KMS-11 (cell line): ENCODE measurements at regions not wholly inside any gene's neighbourhood (a gene's known extent, or its start where the extent isn't known, plus 50 kb on each side); places are given as distances from the start of the nearest gene placed in this dataset.

Experiments
- H2AFZ ChIP-seq: fragments of 200-600 bp; sonication (generic); 2 replicates; pipeline ENCODE4 v1.6.1; 2016; ENCODE audit warnings: antibody characterized with exemption, mixed run types, low read depth
- H3K27ac ChIP-seq: fragments of 200-600 bp; sonication (generic); 2 replicates; pipeline ENCODE4 v1.6.1; 2016; ENCODE audit warnings: mild to moderate bottlenecking, mixed run types
- H3K27me3 ChIP-seq: fragments of 200-600 bp; sonication (generic); 2 replicates; pipeline ENCODE4 v1.6.1; 2017; ENCODE audit warnings: mild to moderate bottlenecking, low read depth, mixed run types, moderate library complexity; ENCODE audit not compliant: insufficient read depth
- H3K36me3 ChIP-seq: fragments of 200-600 bp; sonication (generic); 2 replicates; pipeline ENCODE4 v1.6.1; 2017; ENCODE audit warnings: mild to moderate bottlenecking, mixed run types; ENCODE audit not compliant: insufficient read depth
- H3K4me1 ChIP-seq: fragments of 200-600 bp; sonication (generic); 2 replicates; pipeline ENCODE4 v1.6.1; 2016; ENCODE audit warnings: mild to moderate bottlenecking, low read depth, mixed run types; ENCODE audit not compliant: poor library complexity, severe bottlenecking
- H3K4me2 ChIP-seq: fragments of 200-600 bp; sonication (generic); 2 replicates; pipeline ENCODE4 v1.7.0; 2016; ENCODE audit warnings: mild to moderate bottlenecking, mixed run types
- H3K4me3 ChIP-seq: fragments of 200-600 bp; sonication (generic); IDR thresholded peaks from 2 replicates; pipeline ENCODE4 v1.6.1; 2017; ENCODE audit warnings: low read depth, low read length, mixed read lengths; ENCODE audit not compliant: insufficient read depth
- H3K79me2 ChIP-seq: fragments of 200-600 bp; sonication (generic); 2 replicates; pipeline ENCODE4 v1.6.1; 2016; ENCODE audit warnings: low read depth, mixed run types; ENCODE audit not compliant: insufficient read depth
- H3K9ac ChIP-seq: fragments of 200-600 bp; sonication (generic); 2 replicates; pipeline ENCODE4 v1.6.1; 2016; ENCODE audit warnings: mild to moderate bottlenecking, mixed run types
- H4K20me1 ChIP-seq: fragments of 200-600 bp; sonication (generic); 2 replicates; pipeline ENCODE4 v1.6.1; 2016; ENCODE audit warnings: mild to moderate bottlenecking, mixed run types; ENCODE audit not compliant: insufficient read depth
- TF ChIP-seq, protein P1 (sequence below): fragments of 200-600 bp; sonication (generic); conservative IDR thresholded peaks from 2 replicates; pipeline ENCODE4 v1.6.1; 2017; ENCODE audit warnings: low read depth, mild to moderate bottlenecking, antibody characterized with exemption, low read length, moderate library complexity, mixed read lengths

DNA sequence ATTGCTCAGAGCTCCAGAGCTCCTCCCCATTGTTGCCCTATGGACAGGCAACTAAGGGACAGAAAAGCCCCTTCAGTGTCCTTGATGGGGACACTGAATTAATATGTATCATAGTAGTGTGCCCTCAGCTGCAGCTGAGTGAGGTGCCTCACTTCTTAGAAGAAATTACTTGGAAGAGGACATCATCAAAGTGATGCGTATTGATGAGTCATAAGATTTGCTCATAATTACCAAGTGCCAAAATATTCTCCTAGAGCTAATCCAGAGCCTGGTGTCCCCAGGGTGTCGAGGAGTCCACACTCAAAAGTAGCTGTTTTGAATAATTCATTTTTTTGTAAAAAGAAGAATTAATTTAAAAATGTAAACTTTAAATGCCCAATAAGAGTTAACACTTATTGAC lies 200.7 kb upstream of the SEMA6D start:
- Histone ChIP-seq H3K4me3 (no peak overlapping the region), H2AFZ (no peak overlapping the region), H3K9ac (no peak overlapping the region), H3K27ac (no peak overlapping the region), H3K27me3 (no peaks in the 10 kb centered on the region), H4K20me1 (no peaks in the 10 kb centered on the region), H3K4me2 (no peak overlapping the region), H3K36me3 (no peaks in the 10 kb centered on the region), H3K4me1 (no peaks in the 10 kb centered on the region), H3K79me2 (no peaks in the 10 kb centered on the region)
- TF ChIP-seq, protein P1, sequence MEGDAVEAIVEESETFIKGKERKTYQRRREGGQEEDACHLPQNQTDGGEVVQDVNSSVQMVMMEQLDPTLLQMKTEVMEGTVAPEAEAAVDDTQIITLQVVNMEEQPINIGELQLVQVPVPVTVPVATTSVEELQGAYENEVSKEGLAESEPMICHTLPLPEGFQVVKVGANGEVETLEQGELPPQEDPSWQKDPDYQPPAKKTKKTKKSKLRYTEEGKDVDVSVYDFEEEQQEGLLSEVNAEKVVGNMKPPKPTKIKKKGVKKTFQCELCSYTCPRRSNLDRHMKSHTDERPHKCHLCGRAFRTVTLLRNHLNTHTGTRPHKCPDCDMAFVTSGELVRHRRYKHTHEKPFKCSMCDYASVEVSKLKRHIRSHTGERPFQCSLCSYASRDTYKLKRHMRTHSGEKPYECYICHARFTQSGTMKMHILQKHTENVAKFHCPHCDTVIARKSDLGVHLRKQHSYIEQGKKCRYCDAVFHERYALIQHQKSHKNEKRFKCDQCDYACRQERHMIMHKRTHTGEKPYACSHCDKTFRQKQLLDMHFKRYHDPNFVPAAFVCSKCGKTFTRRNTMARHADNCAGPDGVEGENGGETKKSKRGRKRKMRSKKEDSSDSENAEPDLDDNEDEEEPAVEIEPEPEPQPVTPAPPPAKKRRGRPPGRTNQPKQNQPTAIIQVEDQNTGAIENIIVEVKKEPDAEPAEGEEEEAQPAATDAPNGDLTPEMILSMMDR, result no peak

DNA sequence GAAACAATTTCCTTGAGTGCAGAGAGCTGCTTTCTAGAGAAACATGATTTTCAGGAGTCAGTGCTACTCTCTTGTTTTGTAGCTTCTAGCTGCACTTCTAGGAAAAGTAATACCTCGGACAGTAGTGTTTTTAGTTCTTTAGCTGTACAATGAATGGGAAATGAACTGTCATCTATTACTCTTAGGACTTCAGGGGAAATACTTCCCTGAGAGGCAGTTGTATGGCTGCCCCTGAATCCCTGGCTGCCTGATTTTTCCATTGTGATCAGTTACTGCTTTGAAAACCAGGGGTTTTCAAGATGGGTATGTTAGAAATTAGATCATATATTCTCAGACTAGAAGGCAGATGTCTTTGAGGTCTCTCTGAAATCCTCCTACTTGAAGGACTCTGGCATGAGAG lies 200.3 kb upstream of the SEMA6D start:
- Histone ChIP-seq H3K4me2 (no peak overlapping the region), H2AFZ (no peak overlapping the region), H3K79me2 (no peaks in the 10 kb centered on the region), H4K20me1 (no peaks in the 10 kb centered on the region), H3K36me3 (no peaks in the 10 kb centered on the region), H3K27ac (no peak overlapping the region), H3K4me3 (no peak overlapping the region), H3K4me1 (no peaks in the 10 kb centered on the region), H3K27me3 (no peaks in the 10 kb centered on the region), H3K9ac (no peak overlapping the region)
- TF ChIP-seq, protein P1, result no peak

DNA sequence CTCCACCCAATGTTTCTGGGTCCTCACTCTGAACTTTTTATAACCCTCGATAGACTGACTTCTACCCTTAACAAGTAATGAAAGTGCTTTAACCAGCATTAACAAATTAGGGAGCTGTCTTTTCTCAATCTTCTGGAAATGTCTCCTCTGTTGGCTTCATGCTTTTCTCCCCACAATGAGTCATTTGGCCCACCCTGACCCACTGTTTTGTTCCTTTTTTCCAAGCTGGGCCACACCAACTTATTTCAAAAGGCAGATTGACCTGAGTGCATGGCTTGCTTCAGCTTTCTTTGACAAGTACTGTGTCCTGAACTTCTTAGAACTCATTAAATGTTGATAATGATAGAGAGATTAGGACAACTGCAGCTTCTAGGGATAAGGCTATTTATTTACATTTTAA lies 199.6 kb upstream of the SEMA6D start:
- Histone ChIP-seq H3K9ac (no peak overlapping the region), H3K27me3 (no peaks in the 10 kb centered on the region), H3K27ac (no peak overlapping the region), H3K4me2 (no peak overlapping the region), H3K79me2 (no peaks in the 10 kb centered on the region), H3K4me3 (no peak overlapping the region), H4K20me1 (no peaks in the 10 kb centered on the region), H3K4me1 (no peaks in the 10 kb centered on the region), H2AFZ (no peak overlapping the region), H3K36me3 (no peaks in the 10 kb centered on the region)
- TF ChIP-seq, protein P1, result no peak

DNA sequence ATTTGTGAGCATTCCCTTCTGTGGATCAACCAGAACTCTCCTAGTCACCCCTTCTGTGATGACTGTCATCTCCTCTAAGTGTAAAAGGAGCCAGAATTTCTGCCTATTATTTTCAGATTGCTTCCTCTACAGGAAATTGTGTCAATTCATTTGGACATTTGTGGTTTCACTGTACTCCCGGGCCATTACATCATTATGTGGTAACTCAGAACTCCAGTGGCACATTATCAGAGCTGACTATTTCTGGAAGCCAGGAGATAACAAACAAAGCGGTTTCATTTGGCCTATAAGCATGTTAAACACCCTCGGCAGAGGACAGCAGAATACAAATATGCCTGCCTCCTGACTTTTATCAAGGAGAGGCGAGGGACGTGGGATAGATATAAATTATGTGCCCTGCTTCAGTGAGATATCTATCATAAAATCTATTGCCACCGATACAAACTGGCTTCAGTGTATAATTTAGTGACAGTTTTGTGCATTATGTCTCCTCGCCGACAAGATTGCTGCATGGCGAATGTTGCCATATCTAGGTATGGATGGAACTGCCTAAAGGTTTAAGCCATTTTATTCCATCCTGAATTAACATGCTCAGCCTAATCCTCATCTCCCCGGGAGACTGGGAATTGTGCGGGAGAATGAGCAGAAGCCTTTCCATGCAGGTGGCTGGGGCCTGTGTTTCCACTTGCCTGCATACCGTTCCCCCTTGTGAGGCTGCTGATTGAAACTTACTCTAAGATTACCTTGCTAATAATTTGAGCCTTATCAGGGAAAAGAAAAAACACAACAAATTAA lies 193.4 kb upstream of the SEMA6D start:
- H3K4me1 ChIP-seq, result peaks cover 38% of the 10 kb centered on the region
- no peak overlapping the region for H3K27ac ChIP-seq
- H3K79me2 ChIP-seq, result no peaks in the 10 kb centered on the region
- H3K9ac ChIP-seq, result no peak overlapping the region
- H3K36me3 ChIP-seq, result no peaks in the 10 kb centered on the region
- TF ChIP-seq, protein P1, result no peak
- no peaks in the 10 kb centered on the region for H4K20me1 ChIP-seq
- H2AFZ ChIP-seq, result no peak overlapping the region
- peak overlapping the region; percentile 2; the same call in 1 of the 2 replicates for H3K4me2 ChIP-seq
- no peak overlapping the region for H3K4me3 ChIP-seq
- H3K27me3 ChIP-seq, result no peaks in the 10 kb centered on the region
